NT2/D1 (cell line): ENCODE measurements at regions not wholly inside any gene's neighbourhood (a gene's known extent, or its start where the extent isn't known, plus 50 kb on each side); places are given as distances from the start of the nearest gene placed in this dataset.

Experiments
- DNase-seq: peaks from one replicate; pipeline ENCODE4 v3.0.0-alpha.2; 2011; ENCODE audit warnings: low read depth, low spot score
- H3K27me3 ChIP-seq: 2 replicates; pipeline ENCODE4 v1.6.0; 2011; ENCODE audit warnings: mild to moderate bottlenecking; ENCODE audit not compliant: insufficient read length, insufficient read depth
- H3K36me3 ChIP-seq: 2 replicates; pipeline ENCODE4 v1.6.1; 2011; ENCODE audit warnings: mild to moderate bottlenecking, low read length, mixed read lengths; ENCODE audit not compliant: insufficient read depth, insufficient read length
- H3K4me1 ChIP-seq: 2 replicates; pipeline ENCODE4 v1.5.1; 2011; ENCODE audit not compliant: insufficient read depth, insufficient read length
- H3K4me3 ChIP-seq: 2 replicates; pipeline ENCODE4 v1.5.1; 2011; ENCODE audit warnings: low read depth; ENCODE audit not compliant: insufficient read length
- H3K9ac ChIP-seq: 2 replicates; pipeline ENCODE4 v1.6.0; 2011; ENCODE audit warnings: low read depth; ENCODE audit not compliant: insufficient read length
- H3K9me3 ChIP-seq: 2 replicates; pipeline ENCODE4 v1.5.1; 2011; ENCODE audit warnings: mild to moderate bottlenecking, low read length; ENCODE audit not compliant: insufficient read depth
- SUZ12 ChIP-seq: IDR thresholded peaks from 2 replicates; pipeline ENCODE4 v1.6.1; 2011; ENCODE audit not compliant: insufficient read length, insufficient read depth; ENCODE audit errors: extremely low read depth
- YY1 ChIP-seq: IDR thresholded peaks from 2 replicates; pipeline ENCODE4 v1.6.1; 2011; ENCODE audit not compliant: insufficient read length, insufficient read depth
- ZNF274 ChIP-seq: IDR thresholded peaks from 2 replicates; pipeline ENCODE4 v1.6.1; 2011; ENCODE audit warnings: mild to moderate bottlenecking, low read depth, low read length

DNA sequence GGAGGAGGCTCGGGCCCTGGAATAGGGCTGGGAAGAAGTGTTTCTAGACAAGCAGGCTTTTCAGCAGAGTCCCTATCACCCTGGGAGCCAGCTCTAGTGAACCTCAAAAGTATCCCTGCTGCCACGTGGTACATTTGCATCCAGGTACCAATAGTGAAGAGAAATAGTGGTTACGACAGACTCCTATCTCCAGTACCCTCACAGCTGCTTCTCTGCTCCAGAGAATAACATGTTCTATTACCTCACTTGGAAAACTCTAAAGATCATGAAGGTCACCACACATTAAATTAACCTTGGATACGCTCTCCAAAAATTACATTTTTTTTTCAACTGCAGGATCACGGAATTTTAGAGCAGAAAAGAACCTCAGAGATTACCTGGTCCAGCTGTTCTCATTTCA is 230.4 kb upstream of the PLD5 start:
- H3K27me3 ChIP-seq = no peaks in the 10 kb centered on the region
- no peak overlapping the region for H3K9ac ChIP-seq
- H3K4me1 ChIP-seq = no peaks in the 10 kb centered on the region
- TF ChIP-seq ZNF274 (no peak), SUZ12 (no peak), YY1 (no peak)
- H3K36me3 ChIP-seq = no peaks in the 10 kb centered on the region
- no peaks in the 10 kb centered on the region for H3K9me3 ChIP-seq
- no peak for DNase-seq
- no peak overlapping the region for H3K4me3 ChIP-seq

DNA sequence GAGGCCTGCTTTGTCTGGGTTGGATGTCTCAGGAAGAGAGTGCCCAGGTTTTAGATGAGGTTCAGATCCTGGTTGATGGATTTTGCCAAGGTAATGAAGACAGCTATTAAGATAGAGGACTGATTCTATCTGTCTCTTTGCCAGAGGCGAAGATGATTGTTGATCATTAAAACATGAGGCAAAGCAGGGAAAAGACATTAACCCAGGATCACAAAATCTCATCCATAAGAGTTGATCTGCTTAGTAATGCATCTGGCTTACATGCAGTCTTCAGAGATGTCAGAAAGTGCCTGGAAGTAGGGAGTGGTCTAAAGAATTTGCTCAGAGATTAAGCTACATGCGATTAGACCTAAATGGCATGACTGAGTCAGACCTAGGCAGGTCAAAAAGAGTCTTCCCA is 229.6 kb upstream of the PLD5 start:
- Histone ChIP-seq H3K4me3 (no peak overlapping the region), H3K9ac (no peak overlapping the region), H3K9me3 (no peaks in the 10 kb centered on the region), H3K4me1 (no peaks in the 10 kb centered on the region), H3K36me3 (no peaks in the 10 kb centered on the region), H3K27me3 (no peaks in the 10 kb centered on the region)
- no peak for TF ChIP-seq SUZ12
- TF ChIP-seq ZNF274 = no peak
- TF ChIP-seq YY1 = no peak
- no peak for DNase-seq

GRCh38 chr1:242747233-242747632 is 222.7 kb upstream of the PLD5 start:
- no peaks in the 10 kb centered on the region for H3K9me3 ChIP-seq
- H3K4me3 ChIP-seq = no peak overlapping the region
- no peak for DNase-seq
- TF ChIP-seq ZNF274 (no peak), YY1 (no peak), SUZ12 (no peak)
- no peaks in the 10 kb centered on the region for H3K36me3 ChIP-seq
- H3K27me3 ChIP-seq = no peaks in the 10 kb centered on the region
- H3K4me1 ChIP-seq = no peaks in the 10 kb centered on the region
- H3K9ac ChIP-seq = no peak overlapping the region

DNA sequence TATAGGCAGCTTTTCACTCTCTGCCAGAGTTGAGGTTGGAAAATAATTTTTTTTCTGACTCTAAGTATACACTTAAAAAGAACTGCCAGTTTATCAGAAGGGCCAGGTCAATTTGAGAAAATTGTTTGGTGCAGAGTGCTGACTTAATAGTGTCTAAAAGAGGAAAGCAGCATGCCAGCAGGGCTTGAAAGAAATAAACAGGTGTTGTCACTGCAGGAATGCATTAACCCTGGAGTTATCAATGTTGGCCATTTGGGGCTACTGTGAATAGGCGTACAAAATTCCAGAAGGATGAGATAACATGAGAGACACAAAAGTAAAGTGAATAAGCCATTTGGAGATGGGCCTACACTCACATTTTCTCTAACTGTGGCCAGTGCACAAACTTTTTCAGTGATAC is 220.6 kb upstream of the PLD5 start:
- Histone ChIP-seq H3K4me1 (no peaks in the 10 kb centered on the region), H3K27me3 (no peaks in the 10 kb centered on the region), H3K9ac (no peak overlapping the region), H3K4me3 (no peak overlapping the region), H3K36me3 (no peaks in the 10 kb centered on the region), H3K9me3 (no peaks in the 10 kb centered on the region; the same call in 1 of the 2 replicates)
- DNase-seq = no peak
- TF ChIP-seq ZNF274 = no peak
- no peak for TF ChIP-seq SUZ12
- no peak for TF ChIP-seq YY1

DNA sequence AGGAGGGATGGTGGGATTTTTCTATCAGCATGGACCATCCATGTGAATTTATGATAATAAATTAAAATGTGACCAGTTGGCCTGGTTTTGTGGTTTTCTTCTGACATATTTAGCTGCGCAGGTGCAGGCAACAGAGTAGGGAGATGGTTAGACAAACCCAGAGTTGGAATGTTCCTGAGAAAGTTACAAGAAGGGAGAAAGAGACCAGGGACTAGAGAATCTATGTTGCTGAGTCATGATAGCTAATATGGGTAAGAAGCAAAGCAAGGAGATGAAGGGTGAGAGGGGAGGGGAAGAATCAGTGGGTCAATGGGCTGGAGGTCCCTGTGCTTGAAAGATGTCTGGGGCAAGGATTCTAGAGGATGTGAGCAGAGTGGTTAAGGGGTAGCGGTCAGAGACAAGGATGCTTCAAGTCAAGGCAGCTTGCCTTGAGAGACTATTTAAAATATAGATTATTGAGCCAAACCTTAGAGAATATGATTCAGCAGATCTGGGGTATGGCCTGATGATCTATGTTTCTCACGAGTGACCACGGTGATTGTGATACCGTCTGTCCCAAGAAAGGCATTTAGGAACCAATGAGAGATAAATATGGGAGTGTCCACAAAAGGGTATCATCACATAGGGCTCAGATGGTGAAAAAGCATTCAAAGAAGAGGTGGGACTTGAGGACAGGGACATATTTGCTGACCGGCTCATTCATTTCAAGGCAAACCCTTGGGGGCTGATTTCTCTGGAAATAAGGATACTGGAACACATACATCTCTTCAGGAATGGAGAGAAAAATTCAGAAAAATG is 219.7 kb upstream of the PLD5 start:
- Histone ChIP-seq H3K4me1 (no peaks in the 10 kb centered on the region), H3K9me3 (no peaks in the 10 kb centered on the region; the same call in 1 of the 2 replicates), H3K4me3 (no peak overlapping the region), H3K27me3 (no peaks in the 10 kb centered on the region), H3K9ac (no peak overlapping the region), H3K36me3 (no peaks in the 10 kb centered on the region)
- no peak for DNase-seq
- no peak for TF ChIP-seq SUZ12
- no peak for TF ChIP-seq ZNF274
- TF ChIP-seq YY1 = no peak

DNA sequence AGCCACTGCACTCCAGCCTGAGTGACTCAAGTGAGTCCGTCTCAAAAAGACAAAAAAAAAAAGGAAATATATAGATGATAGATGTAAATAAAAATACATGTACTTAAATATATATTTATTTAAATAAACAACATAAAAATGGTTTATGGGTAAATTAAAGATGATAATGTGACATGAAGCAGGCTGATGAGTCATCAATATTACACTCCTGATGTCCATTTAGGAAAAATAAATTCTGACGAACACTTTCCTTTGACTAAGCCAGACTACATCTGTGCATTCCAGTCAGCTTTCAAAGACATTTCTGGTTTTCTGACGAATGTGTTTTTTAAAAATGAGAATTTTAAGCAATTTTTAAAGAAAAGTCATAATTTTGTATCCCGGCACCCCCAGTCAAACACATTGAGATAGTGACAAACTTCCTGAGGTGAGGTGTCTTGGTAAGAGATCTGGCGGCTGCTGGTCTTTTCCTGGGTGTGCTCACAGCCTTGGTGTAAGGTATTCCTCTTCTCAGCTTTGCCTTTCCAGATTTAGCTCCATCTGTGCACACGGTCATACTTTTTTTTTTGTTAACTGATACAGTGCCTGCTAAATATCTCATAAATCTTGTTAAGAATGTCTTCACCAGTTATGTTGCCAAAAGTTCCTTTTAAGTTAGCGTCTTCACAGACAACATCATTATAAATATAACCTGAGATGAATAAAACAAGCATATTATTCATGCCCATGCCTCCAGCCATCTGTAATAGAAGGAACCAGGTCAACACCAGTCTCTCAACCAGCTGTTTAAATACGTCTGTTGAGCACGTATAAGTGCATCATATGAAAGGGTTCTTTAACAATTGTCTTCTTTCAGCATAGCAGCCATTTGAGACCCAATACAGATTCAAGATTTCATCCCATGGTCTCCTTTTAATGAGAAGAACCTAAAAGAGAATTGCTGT is 214.5 kb upstream of the PLD5 start:
- no peak for TF ChIP-seq YY1
- no peak for DNase-seq
- Histone ChIP-seq H3K36me3 (no peaks in the 10 kb centered on the region), H3K27me3 (no peaks in the 10 kb centered on the region), H3K4me1 (no peaks in the 10 kb centered on the region), H3K9me3 (no peaks in the 10 kb centered on the region; the same call in 1 of the 2 replicates), H3K9ac (no peak overlapping the region), H3K4me3 (no peak overlapping the region)

- no peak for TF ChIP-seq YY1
- TF ChIP-seq ZNF274 = no peak
- no peak for TF ChIP-seq SUZ12
- DNase-seq = no peak
- H3K9me3 ChIP-seq = peaks cover 5% of the 10 kb centered on the region
- H3K27me3 ChIP-seq = no peaks in the 10 kb centered on the region
- no peaks in the 10 kb centered on the region for H3K4me1 ChIP-seq
- H3K9ac ChIP-seq = no peak overlapping the region
- H3K4me3 ChIP-seq = no peak overlapping the region
- H3K36me3 ChIP-seq = no peaks in the 10 kb centered on the region
These were observed 212.1 kb upstream of the PLD5 start for GRCh38 chr1:242736611-242737010.
